WTC11 (cell line): ENCODE measurements at regions not wholly inside any gene's neighbourhood (a gene's known extent, or its start where the extent isn't known, plus 50 kb on each side); places are given as distances from the start of the nearest gene placed in this dataset.

Experiments
- ATAC-seq: fragments of 200-7000 bp; cut with Tn5 transposase; 2 replicates; pipeline ENCODE4 v1.10.0; 2021; ENCODE audit warnings: mild to moderate bottlenecking, moderate library complexity
- CTCF ChIA-PET: fragments of 300-600 bp; sonication (Branson Sonifier 250); formaldehyde crosslinking; loops from one replicate; lab custom pipeline; 2021; ENCODE audit warnings: antibody characterized with exemption; lab: Charles Lee
- POLR2A ChIA-PET: fragments of 350-600 bp; sonication (Branson Sonifier 250); formaldehyde crosslinking; loops from one replicate; lab custom pipeline; 2021; ENCODE audit warnings: antibody characterized with exemption; lab: Charles Lee
- DNase-seq: peaks from one replicate; pipeline ENCODE4 v3.0.0; 2021; ENCODE audit warnings: low spot score
- H3K27ac Mint-ChIP-seq: 2 replicates; pipeline ENCODE4 v1.8.0; 2021; ENCODE audit warnings: mixed read lengths
- H3K27me3 Mint-ChIP-seq: 2 replicates; pipeline ENCODE4 v1.8.0; 2021; ENCODE audit warnings: low read depth, mild to moderate bottlenecking, moderate library complexity, mixed read lengths
- H3K36me3 Mint-ChIP-seq: 2 replicates; pipeline ENCODE4 v1.8.0; 2021; ENCODE audit warnings: mixed read lengths
- H3K4me1 Mint-ChIP-seq: 2 replicates; pipeline ENCODE4 v1.8.0; 2022; ENCODE audit warnings: mixed read lengths
- H3K4me3 Mint-ChIP-seq: 2 replicates; pipeline ENCODE4 v1.8.0; 2021; ENCODE audit warnings: mild to moderate bottlenecking, moderate library complexity, mixed read lengths
- H3K9me3 Mint-ChIP-seq: 2 replicates; pipeline ENCODE4 v1.8.0; 2021; ENCODE audit warnings: mixed read lengths
- CREB1 ChIP-seq: sonication (generic); formaldehyde crosslinking; IDR thresholded peaks from 2 replicates; pipeline ENCODE4 v1.8.0; 2023; ENCODE audit warnings: mild to moderate bottlenecking, missing genetic modification reagents
- CREM ChIP-seq: sonication (generic); formaldehyde crosslinking; IDR thresholded peaks from 2 replicates; pipeline ENCODE4 v1.8.1; 2022; ENCODE audit warnings: mild to moderate bottlenecking, missing genetic modification reagents, moderate library complexity
- EMX1 ChIP-seq: fragments of 250-450 bp; sonication (Bioruptor Pico); IDR thresholded peaks from 2 replicates; pipeline ENCODE4 v1.8.0; 2021; ENCODE audit warnings: mild to moderate bottlenecking
- FOXJ3 ChIP-seq: sonication (generic); formaldehyde crosslinking; IDR thresholded peaks from 2 replicates; pipeline ENCODE4 v1.9.0; 2021; ENCODE audit warnings: missing genetic modification reagents, mild to moderate bottlenecking, borderline replicate concordance
- FOXK1 ChIP-seq: sonication (generic); formaldehyde crosslinking; IDR thresholded peaks from 2 replicates; pipeline ENCODE4 v1.8.0; 2022; ENCODE audit warnings: mild to moderate bottlenecking, moderate library complexity, missing genetic modification reagents
- FOXP1 ChIP-seq: sonication (generic); formaldehyde crosslinking; IDR thresholded peaks from 2 replicates; pipeline ENCODE4 v1.8.0; 2022; ENCODE audit warnings: missing genetic modification reagents, mild to moderate bottlenecking, moderate library complexity, borderline replicate concordance
- GABPB1 ChIP-seq: sonication (generic); formaldehyde crosslinking; IDR thresholded peaks from 2 replicates; pipeline ENCODE4 v1.8.1; 2023; ENCODE audit warnings: mild to moderate bottlenecking, missing genetic modification reagents
- GTF2I ChIP-seq: fragments of 250-450 bp; sonication (Bioruptor Pico); conservative IDR thresholded peaks from 2 replicates; pipeline ENCODE4 v1.4.0; 2021; ENCODE audit warnings: mild to moderate bottlenecking
- NFE2L1 ChIP-seq: sonication (generic); formaldehyde crosslinking; IDR thresholded peaks from 2 replicates; pipeline ENCODE4 v1.8.1; 2023; ENCODE audit warnings: missing genetic modification reagents
- OVOL2 ChIP-seq: fragments of 250-450 bp; sonication (Bioruptor Pico); IDR thresholded peaks from 2 replicates; pipeline ENCODE4 v1.9.0; 2021; ENCODE audit warnings: mild to moderate bottlenecking, borderline replicate concordance
- TCF7 ChIP-seq: sonication (generic); formaldehyde crosslinking; IDR thresholded peaks from 2 replicates; pipeline ENCODE4 v1.8.0; 2022; ENCODE audit warnings: mild to moderate bottlenecking, low read depth, missing genetic modification reagents, moderate library complexity
- ZNF138 ChIP-seq: sonication (generic); formaldehyde crosslinking; conservative IDR thresholded peaks from 2 replicates; pipeline ENCODE4 v1.8.1; 2022; ENCODE audit warnings: mild to moderate bottlenecking, moderate library complexity, missing genetic modification reagents
- ZNF232 ChIP-seq: sonication (generic); formaldehyde crosslinking; IDR thresholded peaks from 2 replicates; pipeline ENCODE4 v1.8.0; 2022; ENCODE audit warnings: mild to moderate bottlenecking, missing genetic modification reagents
- ZNF396 ChIP-seq: fragments of 250-450 bp; sonication (Bioruptor Pico); IDR thresholded peaks from 2 replicates; pipeline ENCODE4 v1.8.0; 2021; ENCODE audit warnings: mild to moderate bottlenecking, moderate library complexity, borderline replicate concordance
- ZNF671 ChIP-seq: fragments of 250-450 bp; sonication (Bioruptor Pico); IDR thresholded peaks from 2 replicates; pipeline ENCODE4 v1.8.0; 2021; ENCODE audit warnings: mild to moderate bottlenecking
- TF ChIP-seq, protein P1 (sequence below): fragments of 250-450 bp; sonication (Bioruptor Pico); conservative IDR thresholded peaks from 2 replicates; pipeline ENCODE4 v1.9.0; 2021; ENCODE audit warnings: mild to moderate bottlenecking
- TF ChIP-seq, protein P2 (sequence below): sonication (generic); formaldehyde crosslinking; IDR thresholded peaks from 2 replicates; pipeline ENCODE4 v1.8.1; 2022; ENCODE audit warnings: missing genetic modification reagents, borderline replicate concordance
- TF ChIP-seq, protein P3 (sequence below): sonication (generic); formaldehyde crosslinking; IDR thresholded peaks from 2 replicates; pipeline ENCODE4 v1.8.0; 2023; ENCODE audit warnings: missing genetic modification reagents, mild to moderate bottlenecking, borderline replicate concordance
- TF ChIP-seq, protein P4 (sequence below): sonication (generic); formaldehyde crosslinking; conservative IDR thresholded peaks from 2 replicates; pipeline ENCODE4 v1.8.1; 2023; ENCODE audit warnings: mild to moderate bottlenecking, low read depth, missing genetic modification reagents, moderate library complexity

DNA sequence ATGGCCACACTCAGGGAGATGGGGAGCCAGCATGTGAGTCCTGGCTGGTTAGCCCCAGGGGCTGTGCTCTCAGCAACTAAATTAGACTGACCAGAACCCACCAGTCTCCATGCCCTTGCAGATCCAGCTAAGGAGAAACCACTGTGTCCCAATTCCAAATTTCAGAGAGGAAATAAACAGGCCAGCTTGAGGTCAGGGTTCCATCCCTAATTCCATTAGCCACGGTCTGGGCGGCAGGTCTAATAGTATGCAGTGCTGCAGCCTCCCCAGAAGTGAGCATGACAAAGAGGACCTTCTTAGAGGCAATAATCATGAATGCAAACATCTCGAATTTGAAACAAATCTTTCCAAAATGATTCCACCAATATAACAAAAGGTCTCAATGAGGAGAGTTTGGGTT, 671.2 kb downstream of the BCL11A start:
- DNase-seq (no peak), ATAC-seq (no peak)
- TF ChIP-seq ZNF671 (CRISPR knock-in tag) = no peak
- no peak for TF ChIP-seq FOXK1 (CRISPR knock-in tag)
- Mint-ChIP-seq H3K27ac (no peak overlapping the region), H3K4me3 (no peak overlapping the region), H3K4me1 (peaks cover 34% of the 10 kb centered on the region), H3K9me3 (peaks cover 7% of the 10 kb centered on the region), H3K36me3 (no peaks in the 10 kb centered on the region), H3K27me3 (no peaks in the 10 kb centered on the region)
- POLR2A ChIA-PET = no interaction called here
- CTCF ChIA-PET = no interaction called here

DNA sequence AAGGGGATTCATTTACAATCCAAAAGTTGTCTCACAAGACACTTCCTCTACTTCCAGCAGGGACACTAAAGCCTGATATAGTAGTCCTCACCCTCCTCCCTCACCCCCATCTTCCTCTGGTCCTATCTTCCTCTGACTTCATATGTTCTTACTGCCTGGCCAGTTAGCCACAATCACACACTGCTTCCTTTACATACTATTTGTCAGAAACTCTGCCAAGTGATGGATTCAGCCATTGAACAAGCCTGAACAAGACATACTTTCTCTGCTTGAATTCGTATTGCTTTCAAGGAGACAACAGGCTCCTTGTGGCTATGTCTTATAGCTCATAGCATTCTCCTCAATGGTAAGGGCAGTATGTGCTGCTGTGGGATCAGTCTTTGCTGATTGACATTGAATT, 672.2 kb downstream of the BCL11A start:
- Mint-ChIP-seq H3K4me3 (no peak overlapping the region), H3K9me3 (peaks cover 7% of the 10 kb centered on the region), H3K36me3 (no peaks in the 10 kb centered on the region), H3K4me1 (peaks cover 25% of the 10 kb centered on the region), H3K27ac (no peak overlapping the region), H3K27me3 (no peaks in the 10 kb centered on the region)
- POLR2A ChIA-PET = no interaction called here
- CTCF ChIA-PET = no interaction called here
- no peak for DNase-seq
- TF ChIP-seq CREM = no peak
- TF ChIP-seq TCF7 (CRISPR knock-in tag) = no peak
- TF ChIP-seq OVOL2 = no peak
- TF ChIP-seq ZNF671 (CRISPR knock-in tag) = no peak
- no peak for TF ChIP-seq FOXP1 (CRISPR knock-in tag)
- no peak for TF ChIP-seq ZNF138 (CRISPR knock-in tag)
- no peak for TF ChIP-seq GTF2I
- no peak for TF ChIP-seq FOXK1 (CRISPR knock-in tag)
- no peak for TF ChIP-seq ZNF396
- TF ChIP-seq CREB1 (CRISPR knock-in tag) = no peak
- no peak for TF ChIP-seq EMX1
- TF ChIP-seq, protein P1, sequence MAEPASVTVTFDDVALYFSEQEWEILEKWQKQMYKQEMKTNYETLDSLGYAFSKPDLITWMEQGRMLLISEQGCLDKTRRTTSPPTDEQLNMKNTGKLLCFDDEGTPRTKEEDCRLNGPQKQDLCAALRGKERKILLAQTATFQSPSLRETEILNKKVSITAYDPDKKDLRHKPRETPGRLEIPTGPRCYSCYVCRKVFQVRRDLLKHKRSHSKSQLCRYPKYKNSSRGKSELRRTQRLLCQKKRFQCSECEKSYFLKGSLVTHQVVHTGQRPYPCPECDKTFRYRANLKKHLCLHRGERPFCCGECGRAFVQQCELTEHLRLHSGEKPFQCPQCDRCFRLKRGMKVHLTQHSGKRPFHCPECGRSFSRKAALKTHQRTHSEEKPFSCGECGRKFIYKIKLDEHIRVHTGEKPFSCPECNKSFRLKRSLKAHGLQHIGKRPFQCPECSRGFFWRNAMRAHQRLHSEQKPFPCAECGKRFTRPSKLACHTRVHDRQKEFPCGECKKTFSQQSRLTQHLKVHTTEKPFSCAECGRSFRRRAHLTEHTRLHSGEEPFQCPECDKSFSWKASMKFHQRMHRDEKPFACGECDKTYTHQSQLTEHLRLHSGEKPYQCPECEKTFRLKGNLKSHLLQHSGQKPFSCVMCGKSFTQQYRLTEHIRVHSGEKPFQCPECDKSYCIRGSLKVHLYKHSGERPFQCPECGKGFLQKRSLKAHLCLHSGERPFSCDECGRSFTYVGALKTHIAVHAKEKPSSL (CRISPR knock-in tag) = no peak
- TF ChIP-seq, protein P2, sequence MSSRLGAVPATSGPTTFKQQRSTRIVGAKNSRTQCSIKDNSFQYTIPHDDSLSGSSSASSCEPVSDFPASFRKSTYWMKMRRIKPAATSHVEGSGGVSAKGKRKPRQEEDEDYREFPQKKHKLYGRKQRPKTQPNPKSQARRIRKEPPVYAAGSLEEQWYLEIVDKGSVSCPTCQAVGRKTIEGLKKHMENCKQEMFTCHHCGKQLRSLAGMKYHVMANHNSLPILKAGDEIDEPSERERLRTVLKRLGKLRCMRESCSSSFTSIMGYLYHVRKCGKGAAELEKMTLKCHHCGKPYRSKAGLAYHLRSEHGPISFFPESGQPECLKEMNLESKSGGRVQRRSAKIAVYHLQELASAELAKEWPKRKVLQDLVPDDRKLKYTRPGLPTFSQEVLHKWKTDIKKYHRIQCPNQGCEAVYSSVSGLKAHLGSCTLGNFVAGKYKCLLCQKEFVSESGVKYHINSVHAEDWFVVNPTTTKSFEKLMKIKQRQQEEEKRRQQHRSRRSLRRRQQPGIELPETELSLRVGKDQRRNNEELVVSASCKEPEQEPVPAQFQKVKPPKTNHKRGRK (CRISPR knock-in tag) = no peak
- TF ChIP-seq ZNF232 = no peak
- no peak for TF ChIP-seq FOXJ3 (CRISPR knock-in tag)
- TF ChIP-seq, protein P3, sequence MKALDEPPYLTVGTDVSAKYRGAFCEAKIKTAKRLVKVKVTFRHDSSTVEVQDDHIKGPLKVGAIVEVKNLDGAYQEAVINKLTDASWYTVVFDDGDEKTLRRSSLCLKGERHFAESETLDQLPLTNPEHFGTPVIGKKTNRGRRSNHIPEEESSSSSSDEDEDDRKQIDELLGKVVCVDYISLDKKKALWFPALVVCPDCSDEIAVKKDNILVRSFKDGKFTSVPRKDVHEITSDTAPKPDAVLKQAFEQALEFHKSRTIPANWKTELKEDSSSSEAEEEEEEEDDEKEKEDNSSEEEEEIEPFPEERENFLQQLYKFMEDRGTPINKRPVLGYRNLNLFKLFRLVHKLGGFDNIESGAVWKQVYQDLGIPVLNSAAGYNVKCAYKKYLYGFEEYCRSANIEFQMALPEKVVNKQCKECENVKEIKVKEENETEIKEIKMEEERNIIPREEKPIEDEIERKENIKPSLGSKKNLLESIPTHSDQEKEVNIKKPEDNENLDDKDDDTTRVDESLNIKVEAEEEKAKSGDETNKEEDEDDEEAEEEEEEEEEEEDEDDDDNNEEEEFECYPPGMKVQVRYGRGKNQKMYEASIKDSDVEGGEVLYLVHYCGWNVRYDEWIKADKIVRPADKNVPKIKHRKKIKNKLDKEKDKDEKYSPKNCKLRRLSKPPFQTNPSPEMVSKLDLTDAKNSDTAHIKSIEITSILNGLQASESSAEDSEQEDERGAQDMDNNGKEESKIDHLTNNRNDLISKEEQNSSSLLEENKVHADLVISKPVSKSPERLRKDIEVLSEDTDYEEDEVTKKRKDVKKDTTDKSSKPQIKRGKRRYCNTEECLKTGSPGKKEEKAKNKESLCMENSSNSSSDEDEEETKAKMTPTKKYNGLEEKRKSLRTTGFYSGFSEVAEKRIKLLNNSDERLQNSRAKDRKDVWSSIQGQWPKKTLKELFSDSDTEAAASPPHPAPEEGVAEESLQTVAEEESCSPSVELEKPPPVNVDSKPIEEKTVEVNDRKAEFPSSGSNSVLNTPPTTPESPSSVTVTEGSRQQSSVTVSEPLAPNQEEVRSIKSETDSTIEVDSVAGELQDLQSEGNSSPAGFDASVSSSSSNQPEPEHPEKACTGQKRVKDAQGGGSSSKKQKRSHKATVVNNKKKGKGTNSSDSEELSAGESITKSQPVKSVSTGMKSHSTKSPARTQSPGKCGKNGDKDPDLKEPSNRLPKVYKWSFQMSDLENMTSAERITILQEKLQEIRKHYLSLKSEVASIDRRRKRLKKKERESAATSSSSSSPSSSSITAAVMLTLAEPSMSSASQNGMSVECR (CRISPR knock-in tag) = no peak
- TF ChIP-seq, protein P4, sequence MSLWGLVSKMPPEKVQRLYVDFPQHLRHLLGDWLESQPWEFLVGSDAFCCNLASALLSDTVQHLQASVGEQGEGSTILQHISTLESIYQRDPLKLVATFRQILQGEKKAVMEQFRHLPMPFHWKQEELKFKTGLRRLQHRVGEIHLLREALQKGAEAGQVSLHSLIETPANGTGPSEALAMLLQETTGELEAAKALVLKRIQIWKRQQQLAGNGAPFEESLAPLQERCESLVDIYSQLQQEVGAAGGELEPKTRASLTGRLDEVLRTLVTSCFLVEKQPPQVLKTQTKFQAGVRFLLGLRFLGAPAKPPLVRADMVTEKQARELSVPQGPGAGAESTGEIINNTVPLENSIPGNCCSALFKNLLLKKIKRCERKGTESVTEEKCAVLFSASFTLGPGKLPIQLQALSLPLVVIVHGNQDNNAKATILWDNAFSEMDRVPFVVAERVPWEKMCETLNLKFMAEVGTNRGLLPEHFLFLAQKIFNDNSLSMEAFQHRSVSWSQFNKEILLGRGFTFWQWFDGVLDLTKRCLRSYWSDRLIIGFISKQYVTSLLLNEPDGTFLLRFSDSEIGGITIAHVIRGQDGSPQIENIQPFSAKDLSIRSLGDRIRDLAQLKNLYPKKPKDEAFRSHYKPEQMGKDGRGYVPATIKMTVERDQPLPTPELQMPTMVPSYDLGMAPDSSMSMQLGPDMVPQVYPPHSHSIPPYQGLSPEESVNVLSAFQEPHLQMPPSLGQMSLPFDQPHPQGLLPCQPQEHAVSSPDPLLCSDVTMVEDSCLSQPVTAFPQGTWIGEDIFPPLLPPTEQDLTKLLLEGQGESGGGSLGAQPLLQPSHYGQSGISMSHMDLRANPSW (CRISPR knock-in tag) = no peak
- TF ChIP-seq GABPB1 = no peak
- no peak for TF ChIP-seq NFE2L1 (CRISPR knock-in tag)
- ATAC-seq = no peak
